ENCODE measurements at regions not wholly inside any gene's neighbourhood (a gene's known extent, or its start where the extent isn't known, plus 50 kb on each side); places are given as distances from the start of the nearest gene placed in this dataset.
A peak's percentile ranks its signal among the peaks of the same experiment; 100 is the strongest.

DNA sequence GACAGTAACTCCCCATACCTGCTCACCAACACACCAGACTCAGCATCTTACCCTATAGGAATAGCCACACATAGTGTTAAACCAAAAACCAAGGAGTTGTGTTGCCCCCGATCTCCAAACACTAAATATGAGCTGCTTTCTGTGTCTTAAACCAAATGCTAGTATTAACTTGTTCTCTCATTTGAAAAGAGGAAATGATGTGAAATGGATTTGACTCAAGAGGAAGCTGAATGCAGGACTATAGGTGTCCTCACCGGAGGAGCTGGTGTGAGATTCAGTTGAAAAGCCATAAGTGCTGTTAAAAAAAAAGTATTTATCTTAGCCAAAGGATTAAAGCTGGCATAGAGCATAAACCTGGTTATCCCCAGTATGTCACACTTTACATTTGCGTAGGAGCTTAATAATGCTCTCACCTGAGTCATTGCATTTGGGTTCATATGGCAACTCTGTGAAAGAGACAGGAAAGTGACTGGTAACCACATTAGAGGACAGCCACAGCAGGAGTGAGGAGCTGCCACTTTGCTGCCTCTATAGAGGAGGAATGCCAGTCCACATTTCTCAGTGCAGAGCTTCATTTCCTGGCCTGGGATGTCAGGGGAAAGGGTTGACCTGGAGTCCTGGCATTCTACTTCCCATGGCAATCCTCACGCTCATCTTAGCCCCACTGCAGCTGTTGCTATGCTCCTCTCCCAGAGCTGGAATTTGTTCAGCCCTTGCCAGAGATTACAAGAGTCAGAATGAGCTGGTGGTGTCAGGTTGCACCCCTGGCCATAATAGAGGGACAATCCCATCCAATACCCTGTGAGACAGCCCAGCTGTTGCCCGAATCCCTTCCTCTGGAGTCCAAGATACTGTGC is 143.3 kb upstream of the ANKFN1 start:
- DNase-seq (ENCODE audit: low read depth): no peak

DNA sequence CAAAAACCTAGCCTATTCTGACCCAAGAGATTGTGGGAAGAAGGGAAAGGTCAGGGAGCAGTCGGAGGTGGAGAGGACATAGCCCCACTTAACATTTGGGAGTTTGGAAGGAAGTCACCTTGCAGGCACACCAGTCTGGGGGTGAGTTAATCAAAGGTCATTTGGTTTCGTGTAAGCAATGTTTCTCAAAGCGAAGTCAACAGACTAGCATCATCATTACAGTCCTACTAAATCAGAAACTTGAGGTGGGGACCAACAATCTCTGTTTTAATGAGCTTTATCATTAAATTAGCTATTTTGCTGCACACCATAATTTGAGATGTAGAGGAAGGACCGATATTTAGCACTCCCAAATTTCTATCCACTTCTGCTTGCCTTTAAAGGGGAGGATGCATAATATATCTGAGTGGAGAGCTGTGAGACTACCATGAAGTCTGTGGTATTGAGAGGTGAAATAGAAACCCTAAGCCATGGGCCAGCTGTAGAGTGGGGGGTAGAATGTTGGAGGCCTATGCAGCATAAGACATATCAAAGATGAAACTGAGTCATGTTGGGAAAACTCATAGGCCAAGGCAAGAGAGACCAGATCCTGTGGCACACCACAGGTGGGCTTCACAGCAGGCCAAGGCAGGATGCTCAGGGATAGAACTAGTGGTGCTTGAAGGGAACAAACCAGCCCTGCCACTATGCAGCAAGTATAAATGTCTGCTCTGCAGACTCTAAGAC is 141.7 kb upstream of the ANKFN1 start:
- peak; percentile 12 for DNase-seq (ENCODE audit: low read depth)

GRCh38 chr17:56018211-56018610 is 135.1 kb upstream of the ANKFN1 start:
- DNase-seq (ENCODE audit: low read depth): no peak

DNA sequence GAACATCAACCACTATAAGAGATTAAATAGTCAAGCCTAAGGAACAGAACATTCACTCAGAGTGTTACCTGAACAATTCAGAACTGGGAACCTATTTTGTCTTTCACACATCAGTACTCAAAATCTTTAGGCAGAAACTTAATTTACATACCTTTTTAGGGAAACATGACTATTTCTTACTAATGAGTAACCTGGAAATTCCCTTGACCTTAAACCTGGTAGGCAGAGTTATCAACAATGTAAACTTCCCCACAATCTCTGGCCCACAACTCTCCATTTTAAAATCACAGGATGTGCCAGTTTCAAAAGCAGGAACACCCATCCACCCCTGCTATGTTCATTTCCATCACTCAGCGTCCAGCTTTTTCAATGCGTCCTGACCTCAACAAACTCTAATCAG is 132.9 kb upstream of the ANKFN1 start:
- DNase-seq (ENCODE audit: low read depth): no peak

DNA sequence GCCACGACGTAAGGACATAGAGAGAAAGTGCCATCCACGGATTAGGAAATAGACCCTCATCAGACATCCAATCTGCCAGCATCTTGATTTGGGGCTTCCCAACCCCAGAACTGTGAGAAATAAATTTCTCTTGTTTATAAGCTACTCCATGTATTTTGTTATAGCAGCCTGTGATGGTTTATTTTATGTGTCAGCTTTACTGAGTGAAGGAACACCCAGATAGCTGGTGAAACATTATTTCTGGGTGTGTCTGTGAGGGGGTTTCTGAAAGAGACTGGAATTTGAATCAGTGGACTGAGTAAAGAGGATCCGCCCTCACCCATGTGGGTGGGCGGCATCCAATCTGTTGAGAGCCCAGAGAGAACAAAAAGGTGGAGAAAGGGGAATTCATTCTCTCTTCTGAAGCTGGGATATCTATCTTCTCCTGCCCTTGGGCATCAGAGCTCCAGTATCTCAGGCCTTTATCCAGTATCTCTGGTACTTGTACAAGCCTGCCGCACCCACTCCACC is 131.5 kb upstream of the ANKFN1 start:
- DNase-seq (ENCODE audit: low read depth): no peak

GRCh38 chr17:56023851-56024250 is 129.4 kb upstream of the ANKFN1 start:
- no peak for DNase-seq (ENCODE audit: low read depth)

GRCh38 chr17:56026915-56027314 is 126.4 kb upstream of the ANKFN1 start:
- DNase-seq (ENCODE audit: low read depth): no peak

DNA sequence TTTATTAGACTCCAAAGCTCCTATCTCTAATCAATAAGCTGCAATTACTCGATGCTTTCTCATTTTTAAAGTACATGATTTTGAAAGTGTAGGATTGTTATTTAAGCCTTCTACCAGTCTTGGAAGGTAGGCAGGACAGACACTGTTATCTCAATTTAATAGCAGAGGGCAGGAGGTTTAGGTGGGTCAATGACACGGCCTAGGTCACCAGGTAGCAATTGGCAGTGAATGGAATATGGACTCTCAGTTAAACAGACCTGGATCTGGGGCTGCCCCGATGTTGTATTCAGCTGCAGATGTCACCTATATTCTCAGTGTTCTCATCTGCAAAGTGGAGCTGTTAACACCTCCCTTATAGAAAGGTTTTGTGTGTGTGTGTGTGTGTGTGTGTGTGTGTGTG is 124.4 kb upstream of the ANKFN1 start:
- no peak for DNase-seq (ENCODE audit: low read depth)

GRCh38 chr17:56030009-56030624 is 123.2 kb upstream of the ANKFN1 start:
- no peak for DNase-seq (ENCODE audit: low read depth)

DNA sequence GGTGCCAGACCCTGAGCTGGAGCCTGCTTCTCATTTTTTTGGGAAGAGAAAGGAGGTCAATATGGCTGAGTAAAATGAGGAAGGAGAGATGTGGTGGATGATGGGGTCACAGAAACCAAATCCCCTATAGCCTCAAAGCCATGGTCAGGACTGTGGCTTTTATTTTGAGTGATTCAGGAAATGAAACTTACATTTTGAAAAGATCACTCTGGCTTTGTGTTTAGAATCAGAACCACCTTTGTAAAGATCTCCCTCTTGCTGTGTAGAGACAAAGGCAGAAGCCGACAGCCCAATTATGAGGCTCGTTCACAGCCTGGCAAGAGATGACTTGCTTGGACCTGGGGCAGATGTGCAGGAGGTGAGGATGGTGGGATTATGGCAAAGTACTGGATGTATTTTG is 121.6 kb upstream of the ANKFN1 start:
- DNase-seq (ENCODE audit: low read depth): no peak

DNA sequence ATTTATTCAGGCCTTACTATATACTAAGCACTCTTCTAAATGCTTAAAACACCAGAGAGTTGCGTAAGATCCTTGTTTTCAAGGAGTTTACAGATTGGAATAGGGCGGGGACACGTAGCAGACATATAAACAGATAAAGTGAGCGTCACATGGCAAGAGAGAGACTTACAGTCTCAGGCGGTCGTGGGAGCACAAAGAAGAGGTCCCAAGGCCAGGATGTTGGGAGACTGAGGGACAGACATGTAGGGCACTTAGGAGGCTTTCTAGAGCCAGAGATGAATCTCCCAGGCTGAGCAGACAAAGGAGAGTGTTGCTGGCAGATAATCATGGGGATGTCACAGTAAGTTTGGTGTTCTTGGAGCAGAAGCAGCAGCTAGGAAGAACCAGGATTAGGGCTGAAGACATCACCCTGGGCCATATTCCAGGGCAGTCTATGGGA is 119.1 kb upstream of the ANKFN1 start:
- DNase-seq (ENCODE audit: low read depth): no peak

DNA sequence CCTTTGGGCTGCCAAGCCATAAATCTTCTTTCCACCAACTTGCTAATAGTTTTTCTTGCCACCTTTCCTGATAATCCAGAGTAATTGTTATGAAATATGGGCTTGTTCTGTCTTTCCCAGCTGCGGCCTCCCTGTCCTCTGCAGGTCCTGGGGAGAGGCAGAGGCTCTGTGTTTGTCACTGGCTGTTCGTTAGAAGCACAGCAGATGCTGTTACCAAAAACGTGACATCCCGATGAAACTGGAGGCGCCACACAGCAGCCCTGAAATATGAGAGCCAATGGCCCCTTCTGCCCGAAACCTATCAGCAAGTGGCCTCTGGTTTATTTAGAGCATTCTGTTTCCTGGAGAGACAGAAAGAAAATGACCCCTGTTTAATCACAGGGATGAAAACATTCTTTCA is 115.1 kb upstream of the ANKFN1 start:
- DNase-seq (ENCODE audit: low read depth): no peak

DNA sequence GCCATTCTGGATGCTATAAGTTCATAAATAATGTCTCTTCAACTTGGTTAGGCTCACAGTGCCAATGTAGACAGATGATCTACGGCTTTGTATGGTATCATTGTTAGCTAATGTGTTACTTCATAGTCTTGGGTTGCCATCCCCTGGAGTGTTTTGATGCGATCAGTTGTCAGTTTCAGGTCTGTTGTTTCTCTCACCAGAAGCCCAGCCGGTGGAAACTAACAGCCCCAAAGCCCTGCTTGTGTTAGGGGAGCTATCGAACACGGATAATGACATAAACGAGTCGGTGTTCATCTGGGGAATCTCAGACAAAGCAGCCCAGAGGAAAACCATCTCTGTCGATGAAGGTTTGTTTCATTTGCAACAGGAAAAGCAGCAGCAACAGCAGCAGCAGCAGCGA is 107.4 kb upstream of the ANKFN1 start:
- DNase-seq (ENCODE audit: low read depth): no peak

DNA sequence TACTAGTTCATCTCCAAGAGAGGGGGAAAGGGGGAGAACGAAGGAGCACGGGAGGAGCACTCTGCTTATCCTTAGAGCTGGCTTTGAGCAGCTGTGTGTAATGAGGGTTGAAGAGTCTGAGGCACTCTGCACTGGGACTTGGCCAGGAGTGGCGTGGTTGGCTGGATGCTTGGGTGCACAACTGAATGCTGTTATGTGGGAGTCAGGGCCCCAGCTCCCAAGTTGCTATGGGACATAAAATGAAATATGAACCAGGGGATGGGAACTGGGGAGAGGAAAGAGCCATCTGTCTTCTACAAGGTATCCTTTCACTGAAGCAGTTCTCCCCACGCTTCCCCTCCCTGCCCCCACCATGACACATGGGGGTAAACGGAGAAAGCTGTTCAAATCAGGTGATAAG is 105.9 kb upstream of the ANKFN1 start:
- DNase-seq (ENCODE audit: low read depth): no peak

GRCh38 chr17:56057869-56058268 is 95.4 kb upstream of the ANKFN1 start:
- DNase-seq (ENCODE audit: low read depth): no peak

DNA sequence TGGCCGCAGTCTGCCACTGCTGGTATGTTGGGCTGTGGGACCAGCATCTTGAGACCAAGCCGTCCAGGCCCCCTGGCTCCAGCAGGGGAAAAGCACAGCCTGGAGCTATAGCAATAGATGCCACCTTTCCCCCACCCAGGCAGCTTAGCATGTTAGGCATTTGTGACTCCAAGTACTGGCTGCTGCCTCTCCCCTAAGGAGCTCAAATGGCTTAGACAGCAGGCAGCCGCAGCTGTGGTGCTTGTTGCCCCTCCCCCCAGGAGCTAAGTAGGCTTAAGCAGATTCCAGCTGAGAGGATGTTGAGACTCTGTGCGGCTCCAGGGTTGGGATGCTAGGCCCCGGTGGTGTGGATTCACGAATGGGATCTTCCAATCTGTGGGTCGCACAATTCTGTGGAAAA is 88.8 kb upstream of the ANKFN1 start:
- DNase-seq (ENCODE audit: low read depth): no peak

DNA sequence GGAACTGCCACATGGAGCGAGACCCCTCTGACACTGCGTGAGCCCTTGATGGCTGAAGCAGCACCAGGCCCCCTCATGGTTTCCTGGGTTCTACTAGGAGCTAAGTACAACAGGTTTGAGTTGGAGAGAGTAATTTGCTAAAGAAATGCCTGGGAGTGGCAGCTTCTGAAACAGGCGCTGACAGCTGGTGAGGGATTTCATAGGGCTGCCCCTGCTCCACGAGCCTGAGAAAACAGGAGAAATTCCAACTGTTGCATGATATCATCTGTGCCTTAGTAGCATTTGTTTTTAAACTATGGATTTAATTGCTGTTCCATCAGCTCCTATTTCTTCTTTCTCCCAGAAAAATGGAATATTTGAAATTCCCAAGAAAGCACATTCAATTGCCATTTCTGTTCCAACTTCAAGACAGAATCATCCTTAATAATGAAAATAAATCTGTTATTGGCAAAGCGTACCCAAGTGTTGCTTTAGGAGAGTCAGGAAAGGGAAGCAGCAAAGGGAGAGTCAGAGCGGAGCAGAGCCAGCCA is 78.8 kb upstream of the ANKFN1 start:
- DNase-seq (ENCODE audit: low read depth): no peak

DNA sequence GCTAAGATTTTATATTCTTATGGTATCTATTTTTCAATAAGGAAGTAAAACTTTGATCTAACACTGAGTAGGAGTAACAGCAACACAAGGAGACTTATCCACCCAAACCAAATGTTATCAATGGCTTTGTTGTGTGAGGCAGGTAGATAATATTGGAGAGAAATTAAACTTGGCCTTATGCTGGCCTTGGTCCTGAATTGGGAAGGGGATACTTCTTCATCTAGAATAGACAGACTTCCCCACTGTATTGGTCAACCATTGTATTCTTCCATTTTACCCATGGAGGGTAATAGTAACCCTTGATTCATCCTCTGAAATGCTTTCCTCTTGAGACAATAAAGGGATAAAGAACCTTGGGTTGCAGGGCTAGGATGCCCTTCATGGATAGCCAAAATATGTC is 76.3 kb upstream of the ANKFN1 start:
- DNase-seq (ENCODE audit: low read depth): no peak

- DNase-seq (ENCODE audit: low read depth): no peak
Measured at GRCh38 chr17:56083475-56083874, 69.8 kb upstream of the ANKFN1 start.

- DNase-seq (ENCODE audit: low read depth): no peak
Measured at GRCh38 chr17:56085576-56086267, 67.6 kb upstream of the ANKFN1 start.

DNA sequence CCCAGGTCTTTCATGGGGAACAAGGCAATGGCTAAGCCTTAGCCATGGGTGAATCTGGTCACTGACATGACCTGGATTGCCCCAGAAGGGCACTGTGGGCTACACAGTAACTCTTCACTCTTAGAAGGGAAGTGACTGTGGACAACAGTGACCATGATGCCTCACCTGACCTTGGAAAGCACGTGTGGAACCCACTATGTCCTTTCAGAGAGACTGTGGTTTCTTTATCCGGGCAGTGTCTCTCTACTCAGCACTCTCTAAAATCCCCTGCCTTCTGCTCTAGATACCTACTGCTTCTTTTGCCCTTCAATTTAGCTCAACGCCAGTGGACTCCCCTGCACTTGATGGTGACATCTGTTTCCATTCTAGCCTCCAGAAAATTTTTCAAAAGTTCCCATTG is 66.1 kb upstream of the ANKFN1 start:
- no peak for DNase-seq (ENCODE audit: low read depth)

Data from activated T-cell treated with anti-CD3 and anti-CD28 coated beads for 48 hours (primary cell).